SK-N-SH (cell line): ENCODE measurements at regions not wholly inside any gene's neighbourhood (a gene's known extent, or its start where the extent isn't known, plus 50 kb on each side); places are given as distances from the start of the nearest gene placed in this dataset.

Source experiments
- CHD2 ChIP-seq: fragments of 150-350 bp; IDR thresholded peaks from 2 replicates; pipeline ENCODE4 v1.6.1; 2018; ENCODE audit warnings: low read length; ENCODE audit not compliant: partially characterized antibody
- CTCF ChIP-seq: fragments of 200-600 bp; sonication (generic); IDR thresholded peaks from 2 replicates; pipeline ENCODE4 v1.6.1; 2017; ENCODE audit warnings: antibody characterized with exemption, mild to moderate bottlenecking, moderate library complexity
- EP300 ChIP-seq, 2 experiments: IDR thresholded peaks; 2 replicates each; pipeline versions ENCODE4 v1.4.0 to v1.6.1; 2012; ENCODE audit warnings: borderline replicate concordance in 1 of 2, low read depth in 1 of 2, low read length in 1 of 2
- EZH2phosphoT487 ChIP-seq: fragments of 200-600 bp; sonication (generic); IDR thresholded peaks from 2 replicates; pipeline ENCODE4 v1.6.1; 2017; ENCODE audit warnings: low read depth, mixed run types, mild to moderate bottlenecking, antibody characterized with exemption, moderate library complexity, borderline replicate concordance
- JUND ChIP-seq: IDR thresholded peaks from 2 replicates; pipeline ENCODE4 v1.4.0; 2012
- PBX3 ChIP-seq: IDR thresholded peaks from 2 replicates; pipeline ENCODE4; 2012
- POLR2AphosphoS5 ChIP-seq: IDR thresholded peaks from 2 replicates; pipeline ENCODE4 v1.6.1; 2012; ENCODE audit warnings: low read depth, low read length
- RCOR1 ChIP-seq: fragments of 150-350 bp; IDR thresholded peaks from 2 replicates; pipeline ENCODE4 v1.6.1; 2017; ENCODE audit warnings: antibody characterized with exemption, low read length
- REST ChIP-seq: IDR thresholded peaks from 2 replicates; pipeline ENCODE4 v1.6.1; 2012; ENCODE audit warnings: mild to moderate bottlenecking, low read depth, low read length, moderate library complexity
- RFX5 ChIP-seq: IDR thresholded peaks from 2 replicates; pipeline ENCODE4 v1.6.1; 2012; ENCODE audit warnings: mild to moderate bottlenecking, improper control_type of control experiment, low read length
- RXRA ChIP-seq: IDR thresholded peaks from 2 replicates; pipeline ENCODE4 v1.4.0; 2012; ENCODE audit warnings: low read depth, mild to moderate bottlenecking, borderline replicate concordance
- SIN3A ChIP-seq: IDR thresholded peaks from 2 replicates; pipeline ENCODE4 v1.6.1; 2012; ENCODE audit warnings: low read depth, mild to moderate bottlenecking, low read length, moderate library complexity, borderline replicate concordance
- TAF1 ChIP-seq: IDR thresholded peaks from 2 replicates; pipeline ENCODE4 v1.6.1; 2012; ENCODE audit warnings: low read depth, mild to moderate bottlenecking, low read length, moderate library complexity, borderline replicate concordance
- TF ChIP-seq, protein P1 (sequence below): IDR thresholded peaks from 2 replicates; pipeline ENCODE4 v1.4.0; 2012; ENCODE audit warnings: low read depth

- TF ChIP-seq PBX3 (no peak), CTCF (no peak), POLR2AphosphoS5 (no peak), REST (no peak), JUND (no peak), RXRA (no peak), CHD2 (no peak), RCOR1 (no peak), TAF1 (no peak), EP300 (IDR thresholded peaks at IDR 0.05; ENCODE audit: borderline replicate concordance in 1 of 2, low read depth in 1 of 2, low read length in 1 of 2) (no peak), RFX5 (no peak), SIN3A (no peak), EZH2phosphoT487 (no peak)
- TF ChIP-seq, protein P1, sequence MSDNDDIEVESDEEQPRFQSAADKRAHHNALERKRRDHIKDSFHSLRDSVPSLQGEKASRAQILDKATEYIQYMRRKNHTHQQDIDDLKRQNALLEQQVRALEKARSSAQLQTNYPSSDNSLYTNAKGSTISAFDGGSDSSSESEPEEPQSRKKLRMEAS, result no peak
Observed at GRCh38 chr7:69126896-69127479, 471.3 kb upstream of the AUTS2 start.
